Lower leg skin (tissue), 3 donors: ENCODE measurements at regions not wholly inside any gene's neighbourhood (a gene's known extent, or its start where the extent isn't known, plus 50 kb on each side); places are given as distances from the start of the nearest gene placed in this dataset.

Experiments
- POLR2A ChIP-seq, 2 donors: fragments of 450-650 bp; IDR thresholded peaks; one replicate each; pipeline ENCODE4 v1.6.1; 2016 to 2017; ENCODE audit warnings: antibody characterized with exemption in 2 of 2, mild to moderate bottlenecking in 1 of 2, moderate library complexity in 1 of 2
- TF ChIP-seq, protein P1 (sequence below), 3 donors: fragments of 450-650 bp; IDR thresholded peaks; one replicate each; pipeline ENCODE4 v1.5.1; 2016; ENCODE audit warnings: antibody characterized with exemption in 3 of 3, mild to moderate bottlenecking in 3 of 3, moderate library complexity in 2 of 3

DNA sequence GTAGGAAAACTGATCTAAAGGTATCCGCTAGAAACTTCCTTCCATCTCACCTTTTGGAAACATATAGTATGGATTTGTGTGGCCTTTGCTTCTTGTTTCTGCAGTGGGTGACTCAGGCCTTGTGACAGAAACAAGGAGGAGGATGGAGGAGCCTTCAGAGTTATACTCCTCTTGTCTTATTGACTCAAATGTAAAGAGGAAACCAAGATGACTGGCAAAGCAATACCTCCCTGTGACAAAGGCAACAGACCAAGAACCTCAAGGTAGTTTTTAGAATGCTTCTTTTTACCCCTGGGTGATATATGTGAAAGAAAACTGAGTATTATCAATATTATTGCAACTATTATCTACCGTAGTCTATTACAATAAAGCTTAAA lies 123.3 kb upstream of the SLIT3 start:
- TF ChIP-seq, protein P1, sequence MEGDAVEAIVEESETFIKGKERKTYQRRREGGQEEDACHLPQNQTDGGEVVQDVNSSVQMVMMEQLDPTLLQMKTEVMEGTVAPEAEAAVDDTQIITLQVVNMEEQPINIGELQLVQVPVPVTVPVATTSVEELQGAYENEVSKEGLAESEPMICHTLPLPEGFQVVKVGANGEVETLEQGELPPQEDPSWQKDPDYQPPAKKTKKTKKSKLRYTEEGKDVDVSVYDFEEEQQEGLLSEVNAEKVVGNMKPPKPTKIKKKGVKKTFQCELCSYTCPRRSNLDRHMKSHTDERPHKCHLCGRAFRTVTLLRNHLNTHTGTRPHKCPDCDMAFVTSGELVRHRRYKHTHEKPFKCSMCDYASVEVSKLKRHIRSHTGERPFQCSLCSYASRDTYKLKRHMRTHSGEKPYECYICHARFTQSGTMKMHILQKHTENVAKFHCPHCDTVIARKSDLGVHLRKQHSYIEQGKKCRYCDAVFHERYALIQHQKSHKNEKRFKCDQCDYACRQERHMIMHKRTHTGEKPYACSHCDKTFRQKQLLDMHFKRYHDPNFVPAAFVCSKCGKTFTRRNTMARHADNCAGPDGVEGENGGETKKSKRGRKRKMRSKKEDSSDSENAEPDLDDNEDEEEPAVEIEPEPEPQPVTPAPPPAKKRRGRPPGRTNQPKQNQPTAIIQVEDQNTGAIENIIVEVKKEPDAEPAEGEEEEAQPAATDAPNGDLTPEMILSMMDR (IDR thresholded peaks at IDR 0.05), result no peak
- TF ChIP-seq POLR2A (IDR thresholded peaks at IDR 0.05), result no peak
